Mesodermal cell (in vitro differentiated cells): ENCODE measurements at regions not wholly inside any gene's neighbourhood (a gene's known extent, or its start where the extent isn't known, plus 50 kb on each side); places are given as distances from the start of the nearest gene placed in this dataset.

Source experiments
- H3K27ac ChIP-seq: 2 replicates; pipeline ENCODE4 v1.7.0; 2013; ENCODE audit warnings: mild to moderate bottlenecking, low read depth, low read length, moderate library complexity; ENCODE audit not compliant: severe bottlenecking
- H3K36me3 ChIP-seq: 2 replicates; pipeline ENCODE4 v1.7.1; 2013; ENCODE audit warnings: mild to moderate bottlenecking, low read length, moderate library complexity; ENCODE audit not compliant: control insufficient read depth, insufficient read depth
- H3K4me1 ChIP-seq: one replicate; pipeline ENCODE4 v1.7.1; 2013; ENCODE audit warnings: mild to moderate bottlenecking, low read length; ENCODE audit not compliant: insufficient read depth, control insufficient read depth, poor library complexity, severe bottlenecking
- H3K4me3 ChIP-seq: 2 replicates; pipeline ENCODE4 v1.7.0; 2013; ENCODE audit warnings: low read length, control low read depth, mild to moderate bottlenecking; ENCODE audit not compliant: insufficient read depth, poor library complexity, severe bottlenecking; ENCODE audit errors: extremely low read depth
- H3K9me3 ChIP-seq: 2 replicates; pipeline ENCODE4 v1.7.1; 2013; ENCODE audit warnings: mild to moderate bottlenecking, low read length, moderate library complexity; ENCODE audit not compliant: control insufficient read depth
- WGBS, 2 experiments: methylation state at CpG; one replicate each; pipeline ENCODE4 v1.1.5; 2013; ENCODE audit warnings: missing lambda C conversion rate in 2 of 2; ENCODE audit not compliant: insufficient coverage in 2 of 2; 5-methylcytosine and 5-hydroxymethylcytosine counted together

- Histone ChIP-seq H3K4me3 (no peak overlapping the region), H3K4me1 (no peaks in the 10 kb centered on the region), H3K27ac (no peak overlapping the region), H3K36me3 (no peaks in the 10 kb centered on the region), H3K9me3 (peaks cover 10% of the 10 kb centered on the region)
- 68 to 87% methylated on average over 7 to 18 of the region's 19 CpGs for WGBS, 2 experiments
These were observed 347.4 kb downstream of the RPS24 start for GRCh38 chr10:78381107-78381506.

- Histone ChIP-seq H3K4me1 (no peaks in the 10 kb centered on the region), H3K4me3 (no peak overlapping the region), H3K36me3 (no peaks in the 10 kb centered on the region), H3K9me3 (peaks cover 10% of the 10 kb centered on the region), H3K27ac (no peak overlapping the region)
- WGBS, 2 experiments: 95 to 100% methylated on average over 4 to 5 of the region's 5 CpGs
These were observed 348.4 kb downstream of the RPS24 start for GRCh38 chr10:78382047-78382446.

- no peak overlapping the region for H3K27ac ChIP-seq
- H3K36me3 ChIP-seq: no peaks in the 10 kb centered on the region
- H3K9me3 ChIP-seq: peaks cover 10% of the 10 kb centered on the region
- 92 to 100% methylated on average over 2 of the region's 2 CpGs for WGBS, 2 experiments
- H3K4me3 ChIP-seq: no peak overlapping the region
- H3K4me1 ChIP-seq: no peaks in the 10 kb centered on the region
These were observed 349.1 kb downstream of the RPS24 start for GRCh38 chr10:78382772-78383171.

GRCh38 chr10:78383378-78384048 is 349.9 kb downstream of the RPS24 start:
- H3K36me3 ChIP-seq: no peaks in the 10 kb centered on the region
- H3K9me3 ChIP-seq: peaks cover 10% of the 10 kb centered on the region
- 100% methylated on average over 1 of the region's 2 CpGs for WGBS, 2 experiments
- no peaks in the 10 kb centered on the region for H3K4me1 ChIP-seq
- H3K27ac ChIP-seq: no peak overlapping the region
- no peak overlapping the region for H3K4me3 ChIP-seq

- H3K4me3 ChIP-seq: no peak overlapping the region
- WGBS, 2 experiments: no CpG with 5 or more reads among the region's 1 CpG
- no peak overlapping the region for H3K27ac ChIP-seq
- no peaks in the 10 kb centered on the region for H3K4me1 ChIP-seq
- peaks cover 8% of the 10 kb centered on the region for H3K9me3 ChIP-seq
- no peaks in the 10 kb centered on the region for H3K36me3 ChIP-seq
These were observed 350.4 kb downstream of the RPS24 start for GRCh38 chr10:78384049-78384431.

GRCh38 chr10:78385599-78385998 is 351.9 kb downstream of the RPS24 start:
- H3K4me1 ChIP-seq: no peaks in the 10 kb centered on the region
- 93 to 98% methylated on average over 5 of the region's 5 CpGs for WGBS, 2 experiments
- no peaks in the 10 kb centered on the region for H3K36me3 ChIP-seq
- no peak overlapping the region for H3K27ac ChIP-seq
- H3K9me3 ChIP-seq: no peaks in the 10 kb centered on the region
- no peak overlapping the region for H3K4me3 ChIP-seq

- no peaks in the 10 kb centered on the region for H3K36me3 ChIP-seq
- no peak overlapping the region for H3K4me3 ChIP-seq
- H3K27ac ChIP-seq: no peak overlapping the region
- WGBS, 2 experiments: 81 to 87% methylated on average over 3 to 4 of the region's 5 CpGs
- H3K9me3 ChIP-seq: no peaks in the 10 kb centered on the region
- no peaks in the 10 kb centered on the region for H3K4me1 ChIP-seq
These were observed 352.8 kb downstream of the RPS24 start for GRCh38 chr10:78386509-78386908.

- no peaks in the 10 kb centered on the region for H3K4me1 ChIP-seq
- no peak overlapping the region for H3K4me3 ChIP-seq
- H3K27ac ChIP-seq: no peak overlapping the region
- H3K36me3 ChIP-seq: no peaks in the 10 kb centered on the region
- H3K9me3 ChIP-seq: no peaks in the 10 kb centered on the region
- WGBS, 2 experiments: 82 to 100% methylated on average over 4 to 6 of the region's 9 CpGs
These were observed 354.8 kb downstream of the RPS24 start for GRCh38 chr10:78388331-78389050.

GRCh38 chr10:78389419-78389818 is 355.8 kb downstream of the RPS24 start:
- Histone ChIP-seq H3K27ac (no peak overlapping the region), H3K4me1 (no peaks in the 10 kb centered on the region), H3K9me3 (no peaks in the 10 kb centered on the region), H3K36me3 (no peaks in the 10 kb centered on the region), H3K4me3 (no peak overlapping the region)
- WGBS, 2 experiments: 80 to 100% methylated on average over 1 to 2 of the region's 3 CpGs

- no peaks in the 10 kb centered on the region for H3K4me1 ChIP-seq
- WGBS, 2 experiments: 93 to 94% methylated on average over 5 of the region's 6 CpGs
- H3K9me3 ChIP-seq: no peaks in the 10 kb centered on the region
- no peak overlapping the region for H3K4me3 ChIP-seq
- H3K36me3 ChIP-seq: no peaks in the 10 kb centered on the region
- no peak overlapping the region for H3K27ac ChIP-seq
These were observed 356.4 kb downstream of the RPS24 start for GRCh38 chr10:78390051-78390450.

GRCh38 chr10:78390817-78391216 is 357.2 kb downstream of the RPS24 start:
- Histone ChIP-seq H3K27ac (no peak overlapping the region), H3K4me3 (no peak overlapping the region), H3K9me3 (no peaks in the 10 kb centered on the region), H3K4me1 (no peaks in the 10 kb centered on the region), H3K36me3 (no peaks in the 10 kb centered on the region)
- 91 to 100% methylated on average over 1 of the region's 5 CpGs for whole genome bisulfite sequencing, 2 experiments
